ENCODE measurements at regions not wholly inside any gene's neighbourhood (a gene's known extent, or its start where the extent isn't known, plus 50 kb on each side); places are given as distances from the start of the nearest gene placed in this dataset.
A peak's percentile ranks its signal among the peaks of the same experiment; 100 is the strongest.

GRCh38 chr9:73219985-73220626, 68.4 kb downstream of the ANXA1 start:
- DNase-seq (ENCODE audit: low read depth in 2 of 2) = peak; percentile 41 to 47

- DNase-seq (ENCODE audit: low read depth in 2 of 2) = no peak
Observed at GRCh38 chr9:73223594-73223993, 71.9 kb downstream of the ANXA1 start.

GRCh38 chr9:73229543-73229942, 77.9 kb downstream of the ANXA1 start:
- no peak for DNase-seq (ENCODE audit: low read depth in 2 of 2)

- no peak for DNase-seq (ENCODE audit: low read depth in 2 of 2)
Observed at GRCh38 chr9:73230251-73230650, 78.6 kb downstream of the ANXA1 start.

GRCh38 chr9:73231203-73231602, 79.5 kb downstream of the ANXA1 start:
- no peak for DNase-seq (ENCODE audit: low read depth in 2 of 2)

- DNase-seq (ENCODE audit: low read depth in 2 of 2) = no peak
Observed at GRCh38 chr9:73233359-73234007, 81.8 kb downstream of the ANXA1 start.

GRCh38 chr9:73234008-73234360, 82.3 kb downstream of the ANXA1 start:
- no peak for DNase-seq (ENCODE audit: low read depth in 2 of 2)

- no peak for DNase-seq (ENCODE audit: low read depth in 2 of 2)
Observed at GRCh38 chr9:73237140-73237539, 85.5 kb downstream of the ANXA1 start.

- DNase-seq (ENCODE audit: low read depth in 2 of 2) = no peak
Observed at GRCh38 chr9:73239570-73240265, 88.1 kb downstream of the ANXA1 start.

- DNase-seq (ENCODE audit: low read depth in 2 of 2) = no peak
Observed at GRCh38 chr9:73243078-73243477, 91.4 kb downstream of the ANXA1 start.

- no peak for DNase-seq (ENCODE audit: low read depth in 2 of 2)
Observed at GRCh38 chr9:73259086-73259696, 107.5 kb downstream of the ANXA1 start.

- DNase-seq (ENCODE audit: low read depth in 2 of 2) = no peak
Observed at GRCh38 chr9:73260506-73260905, 108.8 kb downstream of the ANXA1 start.

GRCh38 chr9:73264631-73265030, 113.0 kb downstream of the ANXA1 start:
- no peak for DNase-seq (ENCODE audit: low read depth in 2 of 2)

GRCh38 chr9:73265876-73266275, 114.2 kb downstream of the ANXA1 start:
- no peak for DNase-seq (ENCODE audit: low read depth in 2 of 2)

- DNase-seq (ENCODE audit: low read depth in 2 of 2) = no peak
Observed at GRCh38 chr9:73269430-73270101, 117.9 kb downstream of the ANXA1 start.

- no peak for DNase-seq (ENCODE audit: low read depth in 2 of 2)
Observed at GRCh38 chr9:73270967-73271721, 119.5 kb downstream of the ANXA1 start.

GRCh38 chr9:73280113-73280512, 128.4 kb downstream of the ANXA1 start:
- no peak for DNase-seq (ENCODE audit: low read depth in 2 of 2)

- no peak for DNase-seq (ENCODE audit: low read depth in 2 of 2)
Observed at GRCh38 chr9:73284377-73284776, 132.7 kb downstream of the ANXA1 start.

- no peak for DNase-seq (ENCODE audit: low read depth in 2 of 2)
Observed at GRCh38 chr9:73294336-73294735, 142.7 kb downstream of the ANXA1 start.

GRCh38 chr9:73325983-73326382, 174.3 kb downstream of the ANXA1 start:
- no peak for DNase-seq (ENCODE audit: low read depth in 2 of 2)

GRCh38 chr9:73327149-73327548, 175.5 kb downstream of the ANXA1 start:
- DNase-seq (ENCODE audit: low read depth in 2 of 2) = no peak
